Lung (tissue), 11 donors: ENCODE measurements at regions not wholly inside any gene's neighbourhood (a gene's known extent, or its start where the extent isn't known, plus 50 kb on each side); places are given as distances from the start of the nearest gene placed in this dataset.
A peak's percentile ranks its signal among the peaks of the same experiment; 100 is the strongest.

Source experiments
- ATAC-seq: fragments of 200-7000 bp; cut with Tn5 transposase; one replicate; pipeline ENCODE4 v1.9.1; 2020; ENCODE audit warnings: moderate number of reproducible peaks; ENCODE audit not compliant: insufficient read depth, low FRiP score
- DNase-seq, 3 donors: peaks; one replicate each; pipeline ENCODE4 v3.0.0-alpha.2; 2013 to 2017
- H3K27ac ChIP-seq, 2 donors: one replicate each; pipeline ENCODE4 v1.5.1; 2013; ENCODE audit warnings: mild to moderate bottlenecking in 2 of 2, moderate library complexity in 2 of 2, control low read depth in 1 of 2, inconsistent platforms in 1 of 2, low read depth in 1 of 2, low read length in 1 of 2
- H3K27me3 ChIP-seq, 3 donors: one replicate each; pipeline ENCODE4 v1.5.1; 2013; ENCODE audit warnings: low read length in 2 of 3; ENCODE audit not compliant: control insufficient read depth in 3 of 3, insufficient read depth in 3 of 3
- H3K36me3 ChIP-seq, 4 donors: one replicate each; pipeline ENCODE4 v1.5.1; 2013; ENCODE audit warnings: low read length in 4 of 4, mild to moderate bottlenecking in 1 of 4, moderate library complexity in 1 of 4; ENCODE audit not compliant: control insufficient read depth in 4 of 4, insufficient read depth in 4 of 4
- H3K4me1 ChIP-seq, 5 donors: one replicate each; pipeline ENCODE4 v1.5.1; 2013; ENCODE audit warnings: low read length in 5 of 5, mild to moderate bottlenecking in 2 of 5, moderate library complexity in 1 of 5; ENCODE audit not compliant: control insufficient read depth in 5 of 5, insufficient read depth in 5 of 5
- H3K4me3 ChIP-seq: one replicate; pipeline ENCODE4 v1.5.1; 2013; ENCODE audit warnings: mild to moderate bottlenecking, control low read depth, moderate library complexity
- H3K9ac ChIP-seq, 2 donors: one replicate each; pipeline ENCODE4 v1.5.1; 2013; ENCODE audit warnings: low read length in 2 of 2, control low read depth in 1 of 2; ENCODE audit not compliant: insufficient read depth in 1 of 2
- H3K9me3 ChIP-seq, 4 donors: one replicate each; pipeline ENCODE4 v1.5.1; 2013; ENCODE audit warnings: low read length in 3 of 4, mild to moderate bottlenecking in 1 of 4, moderate library complexity in 1 of 4; ENCODE audit not compliant: control insufficient read depth in 4 of 4, insufficient read depth in 3 of 4
- WGBS, 2 donors: extraction: QIAGEN DNeasy Blood & Tissue Kit; methylation state at CpG; one replicate each; pipeline ENCODE4 v1.1.7; 2013; 5-methylcytosine and 5-hydroxymethylcytosine counted together
- TF ChIP-seq, protein P1 (sequence below): IDR thresholded peaks from 2 replicates; pipeline ENCODE4 v1.5.1; 2012; ENCODE audit warnings: mild to moderate bottlenecking; ENCODE audit errors: control extremely low read depth, extremely low read depth
- donor health status: control.
- donor health status: control.
- donor health status: Bipolar disorder and iron deficiency.
- donor health status: healthy.
- donor health status: DM: yes; HTN: yes; CAD: no.

DNA sequence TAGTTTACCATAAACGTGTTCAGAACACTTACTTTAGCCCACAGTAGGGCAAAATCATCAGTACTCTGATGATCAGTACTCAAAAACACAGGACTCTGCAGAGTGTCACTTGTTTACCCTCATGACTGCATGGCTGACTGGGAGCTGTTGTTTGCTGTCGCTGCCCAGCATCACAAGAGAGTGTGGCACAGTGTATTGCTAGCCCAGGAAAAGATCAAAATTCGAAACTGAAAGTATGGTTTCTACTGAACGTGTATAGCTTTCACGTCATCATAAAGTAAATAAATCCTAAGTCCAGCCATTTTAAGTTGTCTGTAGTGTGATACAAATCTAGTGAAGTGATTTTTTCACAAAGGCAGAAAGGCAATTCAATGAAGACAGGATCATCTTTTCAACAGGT lies 184.6 kb downstream of the RAMP3 start:
- no peaks in the 10 kb centered on the region for H3K9me3 ChIP-seq
- H3K9ac ChIP-seq = no peak overlapping the region
- ATAC-seq = no peak
- TF ChIP-seq, protein P1, sequence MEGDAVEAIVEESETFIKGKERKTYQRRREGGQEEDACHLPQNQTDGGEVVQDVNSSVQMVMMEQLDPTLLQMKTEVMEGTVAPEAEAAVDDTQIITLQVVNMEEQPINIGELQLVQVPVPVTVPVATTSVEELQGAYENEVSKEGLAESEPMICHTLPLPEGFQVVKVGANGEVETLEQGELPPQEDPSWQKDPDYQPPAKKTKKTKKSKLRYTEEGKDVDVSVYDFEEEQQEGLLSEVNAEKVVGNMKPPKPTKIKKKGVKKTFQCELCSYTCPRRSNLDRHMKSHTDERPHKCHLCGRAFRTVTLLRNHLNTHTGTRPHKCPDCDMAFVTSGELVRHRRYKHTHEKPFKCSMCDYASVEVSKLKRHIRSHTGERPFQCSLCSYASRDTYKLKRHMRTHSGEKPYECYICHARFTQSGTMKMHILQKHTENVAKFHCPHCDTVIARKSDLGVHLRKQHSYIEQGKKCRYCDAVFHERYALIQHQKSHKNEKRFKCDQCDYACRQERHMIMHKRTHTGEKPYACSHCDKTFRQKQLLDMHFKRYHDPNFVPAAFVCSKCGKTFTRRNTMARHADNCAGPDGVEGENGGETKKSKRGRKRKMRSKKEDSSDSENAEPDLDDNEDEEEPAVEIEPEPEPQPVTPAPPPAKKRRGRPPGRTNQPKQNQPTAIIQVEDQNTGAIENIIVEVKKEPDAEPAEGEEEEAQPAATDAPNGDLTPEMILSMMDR = no peak
- H3K4me3 ChIP-seq = no peak overlapping the region
- no peaks in the 10 kb centered on the region for H3K4me1 ChIP-seq
- DNase-seq = no peak
- H3K36me3 ChIP-seq = no peaks in the 10 kb centered on the region
- 60 to 73% methylated on average over 5 of the region's 5 CpGs for WGBS, 2 donors
- no peak overlapping the region for H3K27ac ChIP-seq
- H3K27me3 ChIP-seq = no peaks in the 10 kb centered on the region

DNA sequence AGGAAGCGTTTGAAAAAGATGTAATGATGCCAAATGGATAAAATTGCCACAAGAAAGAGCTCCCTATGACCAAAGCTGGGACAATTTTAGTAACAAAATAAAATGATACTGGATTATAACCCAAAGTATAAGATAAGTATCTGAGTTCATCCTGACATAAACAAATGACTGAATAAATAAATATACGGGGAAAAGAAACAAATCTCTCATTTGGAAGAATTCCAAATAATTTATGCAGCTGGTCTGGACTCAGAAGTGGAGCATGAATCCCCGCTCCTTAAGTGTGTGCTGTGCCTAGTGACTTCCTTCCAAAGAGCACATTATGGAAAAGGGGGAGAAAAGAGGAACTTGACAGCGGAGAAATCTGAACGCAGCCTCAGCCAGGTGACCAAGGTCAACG lies 186.2 kb downstream of the RAMP3 start:
- H3K4me1 ChIP-seq = no peaks in the 10 kb centered on the region
- H3K36me3 ChIP-seq = no peaks in the 10 kb centered on the region
- WGBS, 2 donors = 41% methylated on average over 6 of the region's 6 CpGs
- DNase-seq (peak in 2 of 3 donors; percentile 1 to 10), ATAC-seq (no peak)
- no peak overlapping the region for H3K9ac ChIP-seq
- no peaks in the 10 kb centered on the region for H3K27me3 ChIP-seq
- H3K9me3 ChIP-seq = no peaks in the 10 kb centered on the region
- H3K4me3 ChIP-seq = no peak overlapping the region
- TF ChIP-seq, protein P1 = no peak
- H3K27ac ChIP-seq = no peak overlapping the region

DNA sequence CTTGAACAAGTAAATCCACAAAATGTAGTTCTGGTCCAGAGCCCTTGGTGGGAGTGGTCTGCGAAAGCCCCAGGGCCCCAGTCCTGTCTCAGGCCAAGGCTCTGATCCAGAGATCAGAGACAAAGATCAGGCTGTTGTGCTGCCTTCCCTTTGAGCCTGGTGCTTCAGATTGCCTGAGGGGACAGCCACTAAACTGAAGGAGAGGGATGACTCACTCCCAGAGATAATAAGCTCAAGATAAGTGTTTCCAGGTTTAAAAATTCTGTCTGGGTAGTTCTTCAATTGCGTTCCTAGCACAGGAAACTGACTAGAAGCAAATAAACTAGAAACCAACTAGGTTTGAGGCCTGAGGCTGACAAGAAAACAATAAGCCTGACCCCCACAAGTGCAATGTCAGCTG lies 190.2 kb downstream of the RAMP3 start:
- Histone ChIP-seq H3K9ac (no peak overlapping the region), H3K4me3 (no peak overlapping the region), H3K36me3 (no peaks in the 10 kb centered on the region), H3K27me3 (no peaks in the 10 kb centered on the region), H3K27ac (no peak overlapping the region), H3K4me1 (no peaks in the 10 kb centered on the region), H3K9me3 (no peaks in the 10 kb centered on the region)
- DNase-seq = no peak
- ATAC-seq = no peak
- TF ChIP-seq, protein P1 = no peak
- 66% methylated on average over 2 of the region's 2 CpGs for WGBS, 2 donors

DNA sequence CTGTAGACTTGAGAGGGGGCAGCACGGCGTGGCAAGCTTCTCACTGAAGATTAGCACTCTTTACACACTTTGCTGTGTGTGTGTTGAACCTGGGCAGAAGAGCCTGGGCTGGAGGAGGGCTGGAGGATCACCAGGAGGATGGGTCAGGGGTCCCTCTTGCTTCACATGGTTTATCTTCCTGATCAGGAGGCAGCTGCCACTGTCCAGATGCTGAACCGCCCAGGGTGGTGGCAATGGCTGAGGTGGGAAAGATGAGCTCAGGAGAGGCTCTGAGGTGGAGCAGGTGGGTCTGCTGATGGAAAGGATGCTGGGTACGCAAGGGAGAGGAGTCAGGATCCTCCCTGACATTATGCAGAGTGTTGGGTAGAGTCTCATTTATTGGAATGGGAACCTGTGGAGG lies 191.5 kb downstream of the RAMP3 start:
- no peak overlapping the region for H3K4me3 ChIP-seq
- no peak overlapping the region for H3K27ac ChIP-seq
- H3K36me3 ChIP-seq = no peaks in the 10 kb centered on the region
- WGBS, 2 donors = 89 to 90% methylated on average over 4 of the region's 4 CpGs
- no peaks in the 10 kb centered on the region for H3K9me3 ChIP-seq
- H3K27me3 ChIP-seq = no peaks in the 10 kb centered on the region
- ATAC-seq (no peak), DNase-seq (no peak)
- H3K4me1 ChIP-seq = no peaks in the 10 kb centered on the region
- H3K9ac ChIP-seq = no peak overlapping the region
- TF ChIP-seq, protein P1 = no peak
